GM23248 (cell line): ENCODE measurements at regions not wholly inside any gene's neighbourhood (a gene's known extent, or its start where the extent isn't known, plus 50 kb on each side); places are given as distances from the start of the nearest gene placed in this dataset.

Experiments used
- EZH2 ChIP-seq: fragments of 200-600 bp; sonication (generic); IDR thresholded peaks from 2 replicates; pipeline ENCODE4 v1.6.1; 2018; ENCODE audit warnings: antibody characterized with exemption, mild to moderate bottlenecking; ENCODE audit not compliant: insufficient read depth, poor library complexity, severe bottlenecking
- EZH2phosphoT487 ChIP-seq: fragments of 200-600 bp; sonication (generic); IDR thresholded peaks from 2 replicates; pipeline ENCODE4 v1.6.1; 2018; ENCODE audit warnings: antibody characterized with exemption, moderate library complexity, mild to moderate bottlenecking, low read depth; ENCODE audit not compliant: insufficient read depth

DNA sequence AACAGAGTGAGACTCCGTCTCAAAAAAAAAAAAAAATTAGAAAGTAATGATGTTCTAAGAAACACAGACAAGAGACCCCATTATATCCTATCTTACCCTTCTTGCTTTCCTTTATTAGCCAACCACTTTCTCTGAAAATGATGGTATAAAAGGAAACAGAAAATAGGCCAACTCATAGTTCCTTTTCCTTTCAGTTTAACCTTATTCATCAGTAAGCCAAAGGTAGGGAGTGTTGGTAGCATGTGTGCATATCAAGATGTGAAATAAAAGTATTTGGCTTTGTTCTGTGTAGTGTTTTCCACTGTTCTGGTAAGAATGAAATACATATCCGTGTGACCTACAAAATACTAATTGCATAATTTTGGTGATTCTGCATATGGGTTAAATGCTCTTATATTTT, 266.6 kb downstream of the ZNF674 start:
- TF ChIP-seq EZH2: no peak
- no peak for TF ChIP-seq EZH2phosphoT487
